Natural killer cell treated with Interleukin-12 subunit alpha and Interleukin-12 subunit beta and Interleukin-15 and Interleukin-18, amount 100 ng/mL, for 72 hours (primary cell): ENCODE measurements at regions not wholly inside any gene's neighbourhood (a gene's known extent, or its start where the extent isn't known, plus 50 kb on each side); places are given as distances from the start of the nearest gene placed in this dataset.

Source experiments
- ATAC-seq, 2 donors: fragments of 150-1000 bp; cut with Tn5 transposase in 1 of 2; sonication (Bioruptor Pico), chemical (Tn5 transposase) in 1 of 2; 2 replicates each; pipeline ENCODE4 v1.10.0; 2021
- DNase-seq: peaks from one replicate; pipeline ENCODE4 v3.0.0; 2022; ENCODE audit warnings: low spot score
- H3K27ac Mint-ChIP-seq, 2 donors: 1 replicate in 1 of 2; 2 replicates in 1 of 2; pipeline ENCODE4 v1.8.0; 2022; ENCODE audit warnings: mixed read lengths in 2 of 2, mild to moderate bottlenecking in 1 of 2, moderate library complexity in 1 of 2
- H3K27me3 Mint-ChIP-seq, 2 donors: 1 replicate in 1 of 2; 2 replicates in 1 of 2; pipeline ENCODE4 v1.8.0; 2022; ENCODE audit warnings: mixed read lengths in 2 of 2
- H3K36me3 Mint-ChIP-seq: one replicate; pipeline ENCODE4 v1.8.0; 2022; ENCODE audit warnings: mixed read lengths
- H3K4me1 Mint-ChIP-seq, 2 donors: 1 replicate in 1 of 2; 2 replicates in 1 of 2; pipeline ENCODE4 v1.8.0; 2022; ENCODE audit warnings: low read depth in 2 of 2, mixed read lengths in 2 of 2, mild to moderate bottlenecking in 1 of 2
- H3K4me3 Mint-ChIP-seq: one replicate; pipeline ENCODE4 v1.8.0; 2022; ENCODE audit warnings: mixed read lengths
- H3K9me3 Mint-ChIP-seq: 2 replicates; pipeline ENCODE4 v1.8.0; 2022; ENCODE audit warnings: mixed read lengths

DNA sequence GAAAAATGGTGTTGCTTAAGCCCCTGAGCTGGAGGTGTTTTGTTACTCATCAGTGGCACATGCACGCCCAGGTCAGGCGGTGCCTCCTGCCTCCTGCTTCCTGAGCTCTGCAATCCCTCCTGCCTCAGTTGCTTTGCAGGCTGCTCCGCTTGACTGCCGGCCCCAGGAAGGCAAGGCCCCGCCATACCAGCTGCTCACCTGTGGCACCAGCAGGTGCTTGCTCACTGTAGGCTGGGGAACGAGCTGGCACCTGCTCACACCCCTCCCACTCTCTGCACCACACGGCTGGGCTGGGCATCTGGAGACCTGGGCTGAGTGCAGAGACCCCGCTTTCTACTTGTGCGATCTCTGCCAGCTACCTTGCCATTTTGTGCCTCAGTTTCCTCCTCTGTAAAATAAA lies 200.2 kb downstream of the RBFOX3 start:
- H3K27me3 Mint-ChIP-seq, result peaks cover 18 to 25% of the 10 kb centered on the region in 2 donors
- ATAC-seq (no peak), DNase-seq (no peak)
- H3K9me3 Mint-ChIP-seq, result no peaks in the 10 kb centered on the region
- H3K4me1 Mint-ChIP-seq, result no peaks in the 10 kb centered on the region
- no peaks in the 10 kb centered on the region for H3K36me3 Mint-ChIP-seq
- no peak overlapping the region for H3K27ac Mint-ChIP-seq
- H3K4me3 Mint-ChIP-seq, result no peak overlapping the region

- Mint-ChIP-seq H3K4me1 (no peaks in the 10 kb centered on the region), H3K4me3 (no peak overlapping the region), H3K27me3 (peaks cover 28% of the 10 kb centered on the region in 2 donors), H3K36me3 (no peaks in the 10 kb centered on the region), H3K9me3 (no peaks in the 10 kb centered on the region), H3K27ac (no peak overlapping the region)
- ATAC-seq, result no peak
- no peak for DNase-seq
Observed at GRCh38 chr17:79408251-79408650, 202.6 kb downstream of the RBFOX3 start.

DNA sequence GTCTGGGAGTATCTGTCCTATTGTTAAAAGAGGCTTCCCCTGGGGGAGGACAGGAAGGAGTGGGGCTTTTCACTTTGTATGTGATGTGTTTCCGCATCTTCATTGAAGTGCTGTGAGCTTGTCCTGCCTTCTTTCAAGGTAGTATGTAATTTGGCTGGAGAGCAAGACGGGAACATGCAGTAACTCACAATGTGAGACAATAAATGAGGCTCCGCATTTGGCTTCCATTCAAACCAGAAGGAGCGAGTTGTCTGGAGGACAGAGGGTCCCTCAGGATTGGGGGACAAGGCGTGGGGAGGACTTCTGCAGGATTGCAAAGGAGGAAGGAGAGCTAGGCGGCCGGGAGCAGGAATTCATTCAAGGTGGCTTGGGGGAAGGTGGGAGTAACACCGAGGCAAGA lies 203.5 kb downstream of the RBFOX3 start:
- H3K4me3 Mint-ChIP-seq, result no peak overlapping the region
- H3K4me1 Mint-ChIP-seq, result no peaks in the 10 kb centered on the region
- no peak for DNase-seq
- no peak overlapping the region for H3K27ac Mint-ChIP-seq
- H3K9me3 Mint-ChIP-seq, result no peaks in the 10 kb centered on the region
- H3K36me3 Mint-ChIP-seq, result no peaks in the 10 kb centered on the region
- peaks cover 28% of the 10 kb centered on the region in 2 donors for H3K27me3 Mint-ChIP-seq
- no peak for ATAC-seq

DNA sequence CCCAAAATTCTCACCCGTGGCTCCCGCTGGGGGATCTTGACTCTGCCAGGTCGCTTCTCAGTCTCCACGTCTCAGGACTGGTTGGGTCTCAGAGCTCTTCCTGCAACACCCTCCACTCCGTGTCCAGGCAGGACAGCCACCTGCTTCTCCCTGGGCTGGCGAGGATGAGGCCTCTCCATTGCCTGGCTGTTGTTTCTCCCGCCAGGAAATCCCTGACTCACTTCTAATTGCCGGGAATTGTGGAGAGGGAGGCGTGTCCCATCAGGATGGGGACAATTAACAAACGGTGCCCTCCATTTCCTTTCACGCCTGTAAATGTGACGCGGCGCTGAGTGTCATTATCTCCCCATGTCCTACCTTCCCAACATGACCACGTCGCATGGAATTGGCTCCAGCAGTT lies 204.5 kb downstream of the RBFOX3 start:
- ATAC-seq (no peak), DNase-seq (no peak)
- Mint-ChIP-seq H3K27me3 (peaks cover 32 to 39% of the 10 kb centered on the region in 2 donors), H3K9me3 (no peaks in the 10 kb centered on the region), H3K27ac (no peak overlapping the region), H3K36me3 (no peaks in the 10 kb centered on the region), H3K4me1 (peaks cover 2 to 4% of the 10 kb centered on the region in 2 donors), H3K4me3 (no peak overlapping the region)

- no peaks in the 10 kb centered on the region for H3K36me3 Mint-ChIP-seq
- H3K27ac Mint-ChIP-seq, result no peak overlapping the region
- peaks cover 7 to 9% of the 10 kb centered on the region in 2 donors for H3K4me1 Mint-ChIP-seq
- no peak overlapping the region for H3K4me3 Mint-ChIP-seq
- ATAC-seq, result no peak
- H3K27me3 Mint-ChIP-seq, result peaks cover 37 to 44% of the 10 kb centered on the region in 2 donors
- H3K9me3 Mint-ChIP-seq, result no peaks in the 10 kb centered on the region
- no peak for DNase-seq
Observed at GRCh38 chr17:79405823-79406222, 205.0 kb downstream of the RBFOX3 start.

- Mint-ChIP-seq H3K4me1 (peaks cover 13 to 15% of the 10 kb centered on the region in 2 donors), H3K36me3 (no peaks in the 10 kb centered on the region), H3K27ac (no peak overlapping the region), H3K9me3 (no peaks in the 10 kb centered on the region), H3K27me3 (peaks cover 44 to 50% of the 10 kb centered on the region in 2 donors), H3K4me3 (no peak overlapping the region)
- ATAC-seq, result no peak
- DNase-seq, result no peak
Observed at GRCh38 chr17:79404136-79404911, 206.5 kb downstream of the RBFOX3 start.

GRCh38 chr17:79401704-79402674 lies 208.9 kb downstream of the RBFOX3 start:
- DNase-seq (no peak), ATAC-seq (no peak)
- Mint-ChIP-seq H3K4me1 (peaks cover 13 to 15% of the 10 kb centered on the region in 2 donors), H3K4me3 (peak overlapping the region; percentile 79), H3K27me3 (peaks cover 39 to 46% of the 10 kb centered on the region in 2 donors), H3K9me3 (no peaks in the 10 kb centered on the region), H3K27ac (no peak overlapping the region), H3K36me3 (no peaks in the 10 kb centered on the region)

GRCh38 chr17:79400989-79401703 lies 209.7 kb downstream of the RBFOX3 start:
- Mint-ChIP-seq H3K4me1 (peaks cover 13 to 15% of the 10 kb centered on the region in 2 donors), H3K36me3 (no peaks in the 10 kb centered on the region), H3K27ac (peak overlapping the region in 1 of 2 donors; percentile 81), H3K27me3 (peaks cover 31 to 40% of the 10 kb centered on the region in 2 donors), H3K9me3 (no peaks in the 10 kb centered on the region), H3K4me3 (peak overlapping the region; percentile 79)
- ATAC-seq (peak; percentile 82 to 88), DNase-seq (peak; percentile 82)

- Mint-ChIP-seq H3K36me3 (no peaks in the 10 kb centered on the region), H3K9me3 (no peaks in the 10 kb centered on the region), H3K27ac (no peak overlapping the region), H3K4me1 (peaks cover 13 to 15% of the 10 kb centered on the region in 2 donors), H3K27me3 (peaks cover 24 to 31% of the 10 kb centered on the region in 2 donors), H3K4me3 (no peak overlapping the region)
- DNase-seq (no peak), ATAC-seq (no peak)
Observed at GRCh38 chr17:79399610-79400144, 211.2 kb downstream of the RBFOX3 start.

- H3K4me1 Mint-ChIP-seq, result peaks cover 15 to 18% of the 10 kb centered on the region in 2 donors
- no peak for ATAC-seq
- H3K27ac Mint-ChIP-seq, result no peak overlapping the region
- no peaks in the 10 kb centered on the region for H3K9me3 Mint-ChIP-seq
- H3K4me3 Mint-ChIP-seq, result no peak overlapping the region
- H3K36me3 Mint-ChIP-seq, result no peaks in the 10 kb centered on the region
- H3K27me3 Mint-ChIP-seq, result peaks cover 29 to 38% of the 10 kb centered on the region in 2 donors
- DNase-seq, result no peak
Observed at GRCh38 chr17:79398441-79398840, 212.4 kb downstream of the RBFOX3 start.

GRCh38 chr17:79396696-79397095 lies 214.2 kb downstream of the RBFOX3 start:
- DNase-seq (no peak), ATAC-seq (no peak)
- peaks cover 30 to 44% of the 10 kb centered on the region in 2 donors for H3K27me3 Mint-ChIP-seq
- peaks cover 15 to 20% of the 10 kb centered on the region in 2 donors for H3K4me1 Mint-ChIP-seq
- no peaks in the 10 kb centered on the region for H3K36me3 Mint-ChIP-seq
- H3K9me3 Mint-ChIP-seq, result no peaks in the 10 kb centered on the region
- H3K4me3 Mint-ChIP-seq, result no peak overlapping the region
- H3K27ac Mint-ChIP-seq, result no peak overlapping the region

DNA sequence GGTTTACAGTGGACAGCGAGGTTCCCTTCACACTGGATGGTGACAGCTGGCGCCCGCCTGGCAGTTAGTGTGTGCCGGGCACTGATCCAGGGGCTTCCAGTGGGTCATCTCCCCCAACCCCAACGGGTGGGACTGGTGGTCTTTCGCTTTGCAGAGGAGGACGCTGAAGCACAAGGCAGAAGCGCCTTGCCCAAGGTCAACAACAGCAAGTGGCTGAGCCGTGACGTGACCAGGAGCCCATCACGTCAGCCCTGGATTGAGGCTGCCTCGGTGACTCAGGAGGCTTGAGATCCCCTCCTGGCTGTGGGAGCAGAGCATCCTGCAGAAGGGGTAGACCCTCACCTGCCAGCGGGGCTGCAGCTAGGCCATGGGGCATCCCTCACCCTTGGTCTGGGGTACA lies 215.3 kb downstream of the RBFOX3 start:
- ATAC-seq, result no peak
- H3K4me1 Mint-ChIP-seq, result peaks cover 3 to 11% of the 10 kb centered on the region in 2 donors
- DNase-seq, result no peak
- H3K27ac Mint-ChIP-seq, result no peak overlapping the region
- peaks cover 28 to 44% of the 10 kb centered on the region in 2 donors for H3K27me3 Mint-ChIP-seq
- H3K4me3 Mint-ChIP-seq, result no peak overlapping the region
- no peaks in the 10 kb centered on the region for H3K9me3 Mint-ChIP-seq
- no peaks in the 10 kb centered on the region for H3K36me3 Mint-ChIP-seq

DNA sequence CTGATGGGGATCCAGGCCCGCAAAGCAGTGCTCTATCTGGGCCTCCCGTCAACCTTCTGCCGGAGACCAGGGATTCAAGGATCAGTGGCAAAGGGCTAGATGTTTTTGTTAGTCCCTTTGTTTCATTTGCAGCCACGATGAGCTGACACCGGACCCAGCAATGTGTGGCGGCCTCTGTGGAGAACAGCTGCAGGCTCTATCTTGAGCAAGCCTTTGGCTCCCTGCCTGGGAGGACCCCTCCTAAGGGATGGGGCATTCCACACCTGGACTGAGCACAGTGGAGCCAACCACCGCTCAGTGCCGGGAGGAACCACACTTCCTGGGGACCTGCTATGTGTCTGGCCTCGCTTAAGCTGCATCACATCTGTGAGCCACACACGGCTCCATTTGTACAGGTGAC lies 215.8 kb downstream of the RBFOX3 start:
- Mint-ChIP-seq H3K27ac (no peak overlapping the region), H3K27me3 (peaks cover 23 to 40% of the 10 kb centered on the region in 2 donors)

More for the DNA sequence above, 215.8 kb downstream of the RBFOX3 start:
- no peaks in the 10 kb centered on the region for H3K36me3 Mint-ChIP-seq
- no peak for DNase-seq
- H3K9me3 Mint-ChIP-seq, result no peaks in the 10 kb centered on the region
- peaks cover 0 to 7% of the 10 kb centered on the region in 2 donors for H3K4me1 Mint-ChIP-seq
- no peak overlapping the region for H3K4me3 Mint-ChIP-seq
- ATAC-seq, result peak in 1 of 2 donors; percentile 2
